GM13977 (cell line): ENCODE measurements at regions not wholly inside any gene's neighbourhood (a gene's known extent, or its start where the extent isn't known, plus 50 kb on each side); places are given as distances from the start of the nearest gene placed in this dataset.
"Not testable (repeated sequence)": the region's sequence is repeated elsewhere in the genome, so short reads cannot be mapped to it uniquely, and the experiment has no call there.

ENCODE experiments used
- DNase-seq: peaks from one replicate; pipeline ENCODE4 v3.0.0; 2012; ENCODE audit warnings: low spot score
- in situ Hi-C: fragments of 300-500 bp; cut with MboI; formaldehyde crosslinking; loops from one replicate; pipeline ENCODE4 v1.12.0; 2022; ENCODE audit warnings: low sequenced_read_pairs, low pct_unique_long_range_greater_than_20kb, mixed read lengths, inconsistent platforms; ENCODE audit not compliant: unreplicated experiment
- TF ChIP-seq, protein P1 (sequence below): IDR thresholded peaks from 2 replicates; pipeline ENCODE4 v1.5.1; 2012; ENCODE audit warnings: mild to moderate bottlenecking, control low read depth; ENCODE audit not compliant: insufficient read depth; ENCODE audit errors: extremely low read depth, missing control alignments

DNA sequence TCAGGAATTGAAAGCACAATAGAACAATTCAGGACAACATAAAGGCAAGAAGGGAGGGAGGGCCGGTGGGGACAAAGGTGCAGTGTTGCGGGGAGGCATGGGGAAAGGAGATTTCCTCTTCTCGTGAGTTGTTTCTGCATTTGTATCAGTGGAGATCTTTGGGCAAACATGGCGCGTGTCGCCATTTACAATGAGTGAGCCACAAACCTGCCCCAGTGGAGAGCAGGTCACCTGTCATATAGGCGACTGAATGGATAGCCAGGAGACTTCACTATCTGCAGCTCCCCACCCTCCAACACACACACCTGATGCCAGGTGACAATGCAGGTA, 87.7 kb upstream of the SLC45A1 start:
- DNase-seq: no peak
- TF ChIP-seq, protein P1, sequence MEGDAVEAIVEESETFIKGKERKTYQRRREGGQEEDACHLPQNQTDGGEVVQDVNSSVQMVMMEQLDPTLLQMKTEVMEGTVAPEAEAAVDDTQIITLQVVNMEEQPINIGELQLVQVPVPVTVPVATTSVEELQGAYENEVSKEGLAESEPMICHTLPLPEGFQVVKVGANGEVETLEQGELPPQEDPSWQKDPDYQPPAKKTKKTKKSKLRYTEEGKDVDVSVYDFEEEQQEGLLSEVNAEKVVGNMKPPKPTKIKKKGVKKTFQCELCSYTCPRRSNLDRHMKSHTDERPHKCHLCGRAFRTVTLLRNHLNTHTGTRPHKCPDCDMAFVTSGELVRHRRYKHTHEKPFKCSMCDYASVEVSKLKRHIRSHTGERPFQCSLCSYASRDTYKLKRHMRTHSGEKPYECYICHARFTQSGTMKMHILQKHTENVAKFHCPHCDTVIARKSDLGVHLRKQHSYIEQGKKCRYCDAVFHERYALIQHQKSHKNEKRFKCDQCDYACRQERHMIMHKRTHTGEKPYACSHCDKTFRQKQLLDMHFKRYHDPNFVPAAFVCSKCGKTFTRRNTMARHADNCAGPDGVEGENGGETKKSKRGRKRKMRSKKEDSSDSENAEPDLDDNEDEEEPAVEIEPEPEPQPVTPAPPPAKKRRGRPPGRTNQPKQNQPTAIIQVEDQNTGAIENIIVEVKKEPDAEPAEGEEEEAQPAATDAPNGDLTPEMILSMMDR: no peak
- in situ Hi-C loops: no loop called here

DNA sequence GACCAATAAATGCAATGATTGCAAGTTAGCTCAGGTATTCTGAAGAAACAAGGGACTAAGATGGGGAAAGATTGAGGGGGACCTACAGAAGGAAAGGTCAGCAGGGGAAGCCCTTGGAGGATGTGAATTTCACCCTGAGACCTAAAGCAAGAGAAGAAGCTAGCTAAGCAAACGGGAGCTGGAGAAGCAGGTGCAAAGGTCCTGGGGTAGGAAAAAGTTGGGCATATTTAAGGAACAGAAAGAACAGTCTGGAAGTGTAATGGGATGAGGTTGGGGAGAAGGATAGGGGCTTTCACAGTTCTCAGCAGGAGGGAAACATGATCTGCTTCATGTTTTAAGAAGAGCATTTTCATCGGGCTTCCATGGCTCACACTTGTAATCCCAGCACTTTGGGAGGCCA, 89.7 kb upstream of the SLC45A1 start:
- DNase-seq: no peak
- in situ Hi-C loops: no loop called here
- TF ChIP-seq, protein P1: no peak

DNA sequence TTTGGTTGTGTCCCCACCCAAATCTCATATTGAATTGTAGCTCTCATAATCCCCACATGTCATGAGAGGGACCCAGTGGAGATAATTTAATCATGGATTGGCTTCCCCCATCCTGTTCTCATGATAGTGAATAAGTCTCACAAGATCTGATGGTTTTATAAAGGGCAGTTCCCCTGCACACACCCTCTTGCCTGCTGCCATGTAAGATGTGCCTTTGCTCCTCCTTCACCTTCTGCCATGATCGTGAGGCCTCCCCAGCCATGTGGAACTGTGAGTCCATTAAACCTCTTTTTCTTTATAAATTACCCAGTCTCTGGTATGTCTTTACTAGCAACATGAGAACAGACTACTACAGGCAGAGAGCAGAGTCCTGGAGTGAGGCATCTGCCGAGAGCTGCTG, 90.2 kb upstream of the SLC45A1 start:
- DNase-seq, in situ Hi-C loops: not testable (repeated sequence)

DNA sequence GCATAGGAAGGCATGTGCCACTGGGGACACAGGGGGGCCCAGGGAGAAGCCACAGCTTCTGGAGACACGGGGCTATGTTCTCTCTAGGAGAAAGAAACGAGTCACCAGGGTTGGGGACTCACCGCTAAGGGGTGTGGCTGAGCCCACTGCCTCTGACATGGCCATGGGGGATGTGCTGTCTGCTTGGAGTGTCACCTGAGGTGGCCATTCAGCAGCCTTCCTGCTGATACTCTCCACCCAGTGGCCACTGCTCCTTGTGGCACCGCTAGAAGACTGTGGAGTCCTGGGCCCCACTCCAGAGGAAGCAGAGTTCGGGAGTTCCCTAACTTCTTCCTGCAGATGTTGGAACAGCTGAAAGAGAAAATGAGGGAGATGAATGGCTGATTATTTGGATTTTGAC, 91.2 kb upstream of the SLC45A1 start:
- in situ Hi-C loops: no loop called here
- TF ChIP-seq, protein P1: no peak
- DNase-seq: no peak

DNA sequence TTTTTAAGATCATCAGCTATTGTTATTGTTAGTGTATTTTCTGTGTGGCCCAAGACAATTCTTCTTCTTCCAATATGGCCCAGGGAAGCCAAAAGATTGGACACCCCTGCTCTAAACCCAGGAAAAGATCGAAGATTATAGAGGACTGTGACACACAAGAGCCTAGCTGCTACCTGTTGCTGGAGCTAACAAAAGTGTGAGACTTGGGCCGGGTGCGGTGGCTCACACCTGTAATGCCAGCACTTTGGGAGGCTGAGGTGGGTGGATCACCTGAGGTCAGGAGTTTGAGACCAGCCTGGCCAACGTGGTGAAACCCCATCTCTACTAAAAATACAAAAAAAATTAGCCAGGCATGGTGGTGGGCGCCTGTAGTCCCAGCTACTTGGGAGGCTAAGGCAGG, 91.9 kb upstream of the SLC45A1 start:
- in situ Hi-C loops, DNase-seq: not testable (repeated sequence)

DNA sequence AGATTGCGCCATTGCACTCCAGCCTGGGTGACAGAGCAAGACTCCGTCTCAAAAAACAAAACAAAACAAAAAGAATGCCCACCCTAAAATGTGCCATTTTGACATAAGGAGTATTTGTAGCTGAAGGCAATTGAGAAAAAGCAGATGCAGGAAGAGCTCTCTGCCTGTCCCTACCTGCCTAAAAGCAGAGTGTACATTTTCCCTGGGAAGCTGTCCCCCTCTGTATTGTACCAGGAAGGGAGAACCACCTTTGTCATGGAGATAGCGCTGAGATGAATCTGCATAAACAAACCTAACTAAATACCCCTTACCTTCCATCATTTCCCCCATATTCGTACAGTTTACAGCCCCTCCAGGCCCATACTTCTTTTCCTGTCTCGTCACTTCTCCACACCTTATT, 94.4 kb upstream of the SLC45A1 start:
- TF ChIP-seq, protein P1: no peak
- in situ Hi-C loops: no loop called here
- DNase-seq: no peak

DNA sequence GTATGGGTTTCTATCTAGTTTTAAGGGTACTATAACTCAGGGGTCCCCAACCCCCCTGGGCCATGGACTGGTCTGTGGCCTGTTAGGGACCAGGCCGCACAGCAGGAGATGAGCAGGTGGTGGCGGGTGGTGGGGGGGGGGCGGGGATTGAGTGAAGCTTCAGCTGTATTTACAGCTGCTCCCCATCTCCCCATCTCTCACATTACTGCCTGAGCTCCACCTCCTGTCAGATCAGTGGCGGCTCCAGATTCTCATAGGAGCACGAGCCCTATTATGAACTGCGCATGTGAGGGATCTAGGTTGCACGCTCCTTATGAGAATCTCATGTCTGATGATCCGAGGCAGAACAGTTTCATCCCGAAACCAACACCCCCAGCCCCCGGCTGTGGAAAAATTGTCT, 95.1 kb upstream of the SLC45A1 start:
- no peak for DNase-seq
- in situ Hi-C loops: no loop called here
- TF ChIP-seq, protein P1: no peak

DNA sequence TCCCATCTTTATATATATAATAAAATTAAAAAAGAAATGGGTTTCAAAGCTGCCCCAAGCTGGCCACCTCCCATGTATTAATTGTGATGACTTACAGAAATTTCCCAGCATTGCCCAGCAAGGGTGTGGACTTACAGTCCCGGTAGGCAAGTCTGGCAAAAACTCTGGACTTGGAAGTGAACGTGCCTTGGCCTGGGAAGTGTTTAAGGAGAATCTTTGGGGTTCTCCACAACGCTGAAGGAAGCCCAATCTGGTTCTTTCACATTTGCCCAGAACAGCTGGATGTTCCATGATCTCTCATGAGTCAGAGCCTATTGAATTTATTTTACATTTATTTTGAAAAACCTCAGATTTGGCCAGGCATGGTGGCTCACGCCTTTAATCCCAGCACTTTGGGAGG, 98.4 kb upstream of the SLC45A1 start:
- TF ChIP-seq, protein P1: no peak
- DNase-seq: no peak
- in situ Hi-C loops: no loop called here
